ENCODE measurements at regions not wholly inside any gene's neighbourhood (a gene's known extent, or its start where the extent isn't known, plus 50 kb on each side); places are given as distances from the start of the nearest gene placed in this dataset.

- TF ChIP-seq CTCF (conservative IDR thresholded peaks at IDR 0.05) (no peak), ZFX (IDR thresholded peaks at IDR 0.05) (no peak)
These were observed 153.6 kb downstream of the HRH4 start for GRCh38 chr18:24613896-24614640.
